NCI-H748 (cell line): ENCODE measurements at regions not wholly inside any gene's neighbourhood (a gene's known extent, or its start where the extent isn't known, plus 50 kb on each side); places are given as distances from the start of the nearest gene placed in this dataset.
A peak's percentile ranks its signal among the peaks of the same experiment; 100 is the strongest.

ENCODE experiments used
- DNase-seq: peaks from one replicate; lab custom pipeline; 2025; ENCODE audit not compliant: unreplicated experiment; lab: John Stamatoyannopoulos, UW

DNA sequence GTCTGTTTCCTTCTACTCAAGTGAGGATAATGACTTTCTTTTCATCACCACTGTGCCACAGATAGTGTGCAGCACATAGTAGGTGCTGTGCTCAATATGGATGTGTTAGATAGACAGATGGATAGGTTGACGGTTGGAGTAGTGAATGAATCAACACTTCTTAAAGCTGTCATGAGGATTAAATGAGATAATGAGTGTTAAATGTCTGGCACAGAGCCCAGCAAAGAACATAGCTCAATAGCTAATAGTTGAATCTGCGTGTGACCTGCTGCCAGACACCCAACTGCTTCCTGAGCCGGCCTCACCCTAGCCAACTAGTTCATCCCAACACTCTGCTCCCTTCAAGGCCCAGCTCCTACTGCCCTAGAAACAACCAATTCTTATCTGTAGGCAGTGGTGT, 67.7 kb upstream of the PJA1 start:
- DNase-seq, result peak; percentile 71

DNA sequence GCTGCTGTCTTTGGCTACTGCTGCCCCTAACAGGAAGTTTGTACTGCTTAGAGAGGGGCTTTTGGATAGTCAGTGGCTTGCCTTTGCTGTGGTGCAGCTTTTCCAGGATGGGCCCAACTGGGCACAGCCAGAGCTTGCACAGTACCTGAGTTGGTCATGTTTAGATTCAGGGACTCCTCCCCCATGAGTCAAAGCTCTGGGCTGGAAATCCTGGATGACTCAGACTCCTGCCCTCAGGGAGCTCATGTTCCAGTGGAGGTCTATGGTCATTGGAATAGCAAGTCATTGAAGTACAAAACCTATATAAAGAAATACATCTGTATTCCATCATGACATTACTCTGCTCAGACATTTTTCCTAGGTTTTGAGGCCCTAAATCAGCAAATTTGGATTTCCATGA, 66.7 kb upstream of the PJA1 start:
- no peak for DNase-seq

DNA sequence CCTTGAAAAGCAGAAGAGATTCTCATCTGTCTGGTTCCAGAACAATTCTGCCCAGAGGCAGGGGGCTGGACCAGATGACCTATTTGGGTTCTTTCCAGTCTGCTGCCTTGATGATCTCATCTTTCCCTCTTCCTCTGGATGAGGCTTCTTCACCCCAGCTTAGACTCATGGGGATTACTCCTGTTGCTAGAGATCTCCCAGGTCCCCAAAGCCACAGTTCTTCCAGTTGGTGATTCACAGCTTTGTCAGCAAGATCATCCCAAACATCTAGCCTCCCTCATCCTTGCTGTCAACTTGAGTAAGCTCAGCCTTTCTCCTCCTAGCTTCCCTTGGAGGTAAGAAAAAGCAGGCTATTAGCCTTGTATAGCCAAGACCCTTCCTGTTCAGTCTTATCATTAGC, 64.2 kb upstream of the PJA1 start:
- no peak for DNase-seq

DNA sequence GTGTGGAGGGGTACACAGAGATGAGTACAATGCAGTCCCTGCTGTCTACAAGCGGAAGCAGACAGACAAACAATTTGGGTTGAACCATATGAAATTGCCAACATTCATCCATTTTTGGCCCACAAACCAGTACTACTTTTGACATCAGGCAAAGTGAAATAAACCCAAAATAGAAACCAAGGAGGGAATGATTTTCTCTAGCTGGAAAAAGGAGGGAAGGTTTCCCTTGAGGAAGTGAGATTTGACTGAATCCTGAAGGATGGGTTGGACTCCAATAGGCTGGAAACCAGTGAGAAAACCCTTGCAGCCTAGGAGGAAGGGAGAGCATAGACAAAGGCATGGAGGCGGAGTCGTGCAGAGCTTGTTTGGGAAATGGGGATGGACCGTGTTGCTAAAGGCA, 63.5 kb upstream of the PJA1 start:
- DNase-seq, result no peak

DNA sequence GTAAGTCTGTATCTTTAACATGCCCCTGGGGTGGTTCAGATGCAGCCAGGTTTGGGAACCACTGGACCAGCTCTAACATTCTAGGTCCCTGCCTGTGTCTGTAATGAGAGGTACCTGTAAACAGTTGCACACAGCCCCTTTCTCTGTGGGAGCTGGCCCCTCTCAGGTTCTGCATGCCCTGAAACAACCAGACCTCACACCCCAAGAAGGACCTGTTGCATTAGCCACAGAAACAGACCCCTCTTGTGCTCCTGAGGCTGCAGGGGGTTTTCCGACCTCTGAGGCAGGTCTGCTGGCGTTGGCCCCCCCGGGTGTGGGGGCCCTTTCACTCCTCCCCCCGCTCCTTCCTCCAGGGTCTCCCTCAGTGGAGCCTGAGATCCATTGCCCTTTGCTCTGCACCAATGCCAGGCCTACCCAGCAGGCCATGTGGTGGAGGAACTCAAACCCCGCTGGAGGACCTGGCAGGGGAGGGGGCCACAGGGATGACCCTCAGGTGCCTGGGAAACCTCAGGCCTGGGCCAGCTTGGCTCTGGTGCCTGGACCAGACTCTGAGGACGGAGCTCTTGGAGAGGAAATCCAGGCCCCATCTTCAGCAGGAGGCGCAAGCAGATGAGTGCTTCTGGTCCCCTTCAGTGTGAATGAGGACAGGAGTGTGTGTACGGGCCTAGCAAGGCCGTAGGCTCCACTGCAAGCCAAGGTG, 61.4 kb upstream of the PJA1 start:
- DNase-seq, result no peak

DNA sequence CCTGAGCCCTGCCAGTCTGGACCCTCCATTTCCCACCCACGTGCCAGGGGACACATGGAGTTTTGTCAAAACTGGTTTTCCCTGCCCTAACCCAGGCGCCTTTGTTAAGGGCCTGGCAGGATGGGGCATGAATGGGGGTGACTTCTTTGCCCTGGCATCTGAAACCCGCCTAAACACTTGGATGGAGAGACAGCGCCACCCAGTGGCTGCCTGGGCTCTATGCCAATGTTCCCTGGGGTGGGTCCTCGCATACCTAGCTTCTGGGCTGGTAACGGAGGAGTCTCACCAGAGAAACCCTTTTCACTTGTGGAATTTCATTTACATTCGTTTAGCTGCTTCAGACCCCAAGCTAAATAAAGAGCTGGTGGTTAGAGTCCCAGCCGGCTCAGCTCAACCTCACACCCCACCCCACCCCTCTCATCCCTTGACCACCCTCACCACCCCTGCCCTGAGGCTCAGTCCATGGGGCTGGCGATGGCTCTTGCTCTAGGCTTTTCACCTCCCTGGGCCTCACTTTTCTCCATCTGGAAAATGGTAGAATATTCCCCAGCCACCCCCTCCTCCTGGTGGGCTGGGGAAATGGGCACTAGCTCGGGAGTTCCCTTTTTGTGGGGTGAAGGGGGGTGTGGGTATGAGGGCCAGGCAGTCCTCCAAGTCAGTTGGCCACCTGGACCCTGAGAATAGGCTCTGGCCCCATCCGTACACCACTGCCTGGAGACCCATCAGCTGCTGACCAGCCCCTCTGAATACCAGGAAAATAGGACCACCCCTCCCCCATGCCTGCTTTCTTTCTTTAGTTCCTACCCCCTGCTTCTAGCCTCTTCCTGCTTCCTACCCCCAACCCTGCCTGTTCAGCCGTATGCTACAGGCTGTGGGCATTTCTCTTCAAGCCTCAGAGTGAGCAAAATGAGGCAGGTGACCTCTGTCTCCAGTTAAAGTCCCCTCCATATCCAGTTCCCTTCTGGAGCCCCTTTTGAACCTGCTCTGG, 57.1 kb upstream of the PJA1 start:
- DNase-seq, result peak; percentile 68

DNA sequence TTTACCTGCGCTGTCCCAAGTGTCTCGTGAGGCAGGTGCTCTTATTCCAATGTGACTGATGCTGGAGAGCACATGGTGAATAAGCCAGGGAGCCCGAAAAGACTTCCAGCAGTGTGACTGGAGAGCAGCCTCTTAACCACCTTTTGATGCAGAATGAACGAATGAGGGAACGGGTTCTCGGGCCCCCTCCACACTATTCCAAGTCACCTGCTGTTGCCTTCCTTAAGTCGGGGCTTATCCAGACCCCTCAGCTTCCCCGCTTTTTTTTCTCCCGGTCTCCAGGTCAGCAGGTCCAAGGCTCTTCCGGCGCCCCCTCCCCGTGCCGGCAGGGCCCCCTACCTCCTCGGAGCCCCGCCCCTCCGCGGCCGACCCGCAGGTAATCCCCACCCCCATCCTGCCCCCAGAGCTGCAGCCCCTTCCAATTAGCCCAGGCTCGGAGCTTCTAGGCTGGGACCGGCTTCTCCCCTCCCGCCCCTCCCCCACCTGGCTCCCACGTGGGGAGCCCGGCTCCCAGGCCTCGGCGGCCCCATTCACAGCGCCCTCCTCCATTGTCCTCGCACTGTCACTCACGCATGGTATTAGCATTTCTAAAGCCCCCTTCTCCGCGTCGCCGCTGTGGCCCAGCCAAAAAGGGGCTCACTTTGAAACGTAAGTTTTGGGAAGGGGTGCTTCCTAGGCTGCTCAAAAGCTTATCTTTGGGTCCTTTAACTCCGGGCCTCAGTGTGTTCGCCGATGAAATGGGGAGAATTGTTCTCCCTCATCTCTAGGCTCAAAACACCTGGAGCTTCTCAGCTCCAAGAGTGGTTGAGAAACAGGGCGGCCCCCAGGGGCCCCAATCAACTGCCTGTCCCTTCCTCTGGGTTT, 56.2 kb upstream of the PJA1 start:
- no peak for DNase-seq

DNA sequence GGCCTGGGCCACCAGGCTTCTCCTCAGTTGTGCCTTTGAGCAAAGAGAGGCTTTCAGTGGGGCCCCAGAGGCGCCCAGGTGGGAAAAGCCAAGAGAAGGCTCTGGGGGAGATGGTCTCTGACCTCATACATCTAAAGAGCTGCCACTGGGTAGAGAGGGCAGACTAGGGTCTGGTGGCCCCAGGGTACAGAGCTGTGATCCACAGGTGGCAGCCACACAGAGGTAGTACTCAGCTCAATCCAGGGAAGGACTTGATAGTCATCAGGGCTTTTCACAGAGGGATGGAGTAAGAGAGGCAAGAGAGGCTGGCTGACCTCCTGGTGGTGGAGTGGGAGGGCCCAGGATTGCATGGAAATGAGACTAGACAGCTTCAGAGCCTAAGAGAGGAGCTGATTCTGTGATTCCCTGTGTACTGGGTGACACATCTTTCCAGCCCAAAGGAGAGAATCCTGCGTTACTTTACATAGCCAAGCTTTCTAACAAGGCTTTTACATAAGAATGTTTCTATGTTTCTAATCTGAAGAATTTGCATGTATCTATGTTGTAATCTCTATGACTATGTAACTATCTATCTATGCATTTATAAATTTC, 53.2 kb upstream of the PJA1 start:
- DNase-seq, result no peak

DNA sequence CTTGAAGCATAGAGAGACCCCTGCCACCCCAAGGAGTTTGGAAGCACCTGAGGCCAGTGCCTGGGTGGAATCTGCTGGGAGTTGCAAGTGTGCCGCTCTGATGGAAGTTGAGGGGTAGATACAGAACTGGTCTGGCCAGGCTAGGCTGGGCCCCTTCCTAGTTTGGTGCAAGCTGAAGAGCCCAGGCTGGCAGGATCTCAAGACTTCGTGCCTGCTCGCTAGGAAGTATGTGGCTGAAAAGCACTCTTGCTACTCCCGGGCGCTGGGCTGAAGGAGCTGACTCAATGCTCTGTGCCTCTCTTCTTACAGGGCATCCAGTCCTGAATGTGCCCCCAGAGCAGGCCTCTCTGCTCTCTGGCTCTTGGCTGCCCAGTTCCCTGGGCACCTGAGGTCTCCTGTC, 51.7 kb upstream of the PJA1 start:
- DNase-seq, result no peak

DNA sequence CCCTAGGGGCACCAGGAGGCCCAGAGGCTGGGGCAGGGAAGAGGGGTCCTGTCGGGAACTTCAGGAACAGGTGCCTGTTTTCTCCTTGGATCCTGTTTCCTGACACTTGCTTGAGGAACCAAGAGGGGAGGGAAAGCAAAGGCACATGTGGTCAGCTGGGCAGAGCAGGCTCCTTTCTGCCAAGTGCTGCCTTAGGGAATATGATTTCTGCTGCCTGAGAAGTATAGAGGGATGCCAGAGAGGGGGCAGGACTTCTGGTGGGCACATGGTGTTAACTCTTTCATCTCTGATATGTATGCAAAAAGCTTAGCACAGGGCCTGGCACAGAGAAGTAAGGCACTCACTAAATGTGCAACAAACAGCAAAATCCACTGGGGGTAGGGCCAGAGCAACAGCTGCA, 51.2 kb upstream of the PJA1 start:
- DNase-seq, result no peak

DNA sequence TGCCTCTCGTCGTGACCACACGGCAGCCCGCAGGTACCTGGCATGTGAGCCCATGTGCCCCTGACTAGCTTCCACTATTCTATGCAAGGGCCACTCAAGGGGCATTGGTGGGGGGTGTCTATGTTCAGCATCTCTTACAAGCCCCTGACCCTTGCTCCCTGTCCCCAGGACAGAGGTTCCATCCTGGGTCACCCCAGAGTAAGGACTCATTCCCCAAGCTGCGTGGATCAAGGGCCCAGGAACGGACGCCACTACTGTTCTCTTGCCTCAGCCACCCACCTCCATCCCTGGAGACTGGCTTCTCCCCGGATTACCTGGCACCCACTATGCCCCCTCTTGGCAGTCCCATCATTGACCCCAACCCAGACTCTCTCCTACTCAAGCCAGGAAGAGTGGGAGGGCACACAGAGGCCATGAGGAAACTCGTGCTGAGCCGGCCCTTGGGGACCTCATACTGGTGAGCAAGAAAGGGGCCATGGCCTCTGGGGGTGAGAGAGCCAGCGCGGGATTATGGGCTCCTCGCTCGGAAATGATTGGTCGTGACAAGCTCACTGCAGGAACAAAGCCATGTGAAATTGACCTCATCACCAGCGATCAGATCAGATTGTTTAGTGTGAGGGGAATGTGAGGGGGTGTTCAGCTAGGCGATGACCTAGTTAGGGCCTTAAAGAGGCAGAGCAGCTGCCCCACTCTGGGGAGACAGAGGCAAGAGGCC, 50.1 kb upstream of the PJA1 start:
- no peak for DNase-seq
